ENCODE measurements at regions not wholly inside any gene's neighbourhood (a gene's known extent, or its start where the extent isn't known, plus 50 kb on each side); places are given as distances from the start of the nearest gene placed in this dataset.
"Not testable (repeated sequence)": the region's sequence is repeated elsewhere in the genome, so short reads cannot be mapped to it uniquely, and the experiment has no call there.

DNA sequence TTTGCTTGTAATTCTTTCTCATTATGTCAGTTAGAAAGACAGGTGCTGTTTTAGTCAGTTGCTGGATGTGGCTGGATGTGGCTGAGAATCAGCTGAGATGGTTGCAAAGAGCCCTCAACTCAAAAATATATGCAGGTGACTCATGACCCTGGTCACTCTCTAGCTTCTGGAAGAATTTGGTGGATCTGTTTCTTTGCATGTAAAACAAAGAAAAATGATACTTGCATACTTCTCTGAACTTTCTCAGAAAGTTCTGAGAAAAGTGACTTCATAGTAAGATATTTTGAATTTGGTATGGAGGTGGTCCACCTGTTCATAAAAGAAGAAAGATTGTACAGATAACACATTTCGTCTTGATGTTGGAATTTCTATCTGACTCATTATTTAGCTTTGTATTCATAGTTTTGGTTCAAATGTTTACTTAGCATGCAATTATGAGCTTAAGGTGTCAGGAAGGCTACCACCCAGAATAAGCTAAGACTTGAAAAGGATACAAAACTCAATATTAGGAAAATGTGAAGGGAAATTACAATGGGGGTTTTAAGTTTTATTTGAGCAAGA, 163.2 kb upstream of the OLIG3 start:
- no peak for DNase-seq

DNA sequence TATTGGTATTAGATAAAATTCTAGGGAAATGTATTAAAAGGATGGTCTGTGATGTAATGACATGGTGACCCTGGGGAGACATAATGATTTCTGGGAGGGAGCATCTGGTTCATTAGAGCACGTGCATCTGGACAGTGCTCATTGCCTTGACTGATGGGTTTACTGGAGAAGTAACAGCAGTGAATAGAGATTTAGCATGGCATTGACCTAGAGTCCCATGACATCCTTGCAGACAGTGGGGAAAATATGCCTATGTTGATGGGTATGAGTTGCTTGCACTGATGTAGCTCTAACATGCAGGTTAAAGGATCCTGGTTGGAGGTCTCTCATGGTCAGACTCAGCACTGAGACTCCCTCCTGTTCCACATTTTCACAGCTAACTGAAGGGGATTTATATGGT, 164.1 kb upstream of the OLIG3 start:
- no peak for DNase-seq

DNA sequence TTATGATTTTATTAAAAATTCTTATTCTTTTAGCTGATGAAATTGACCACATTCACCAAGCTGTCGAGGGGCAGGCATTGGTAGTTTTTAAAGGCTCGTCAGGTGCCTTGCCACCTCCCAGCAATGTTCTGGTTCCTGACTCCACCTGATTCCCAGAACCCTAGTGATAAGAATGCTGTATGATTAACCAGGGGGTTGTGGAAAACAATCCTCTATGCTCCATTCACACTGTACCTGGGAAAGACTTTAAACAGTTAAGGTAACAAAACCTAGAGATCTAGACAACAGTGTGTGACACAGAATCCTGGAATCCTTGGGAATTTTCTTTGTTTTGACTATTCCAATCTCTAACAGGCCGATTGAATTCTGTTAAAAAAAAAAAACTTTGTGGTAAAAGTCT, 165.7 kb upstream of the OLIG3 start:
- DNase-seq, result no peak

DNA sequence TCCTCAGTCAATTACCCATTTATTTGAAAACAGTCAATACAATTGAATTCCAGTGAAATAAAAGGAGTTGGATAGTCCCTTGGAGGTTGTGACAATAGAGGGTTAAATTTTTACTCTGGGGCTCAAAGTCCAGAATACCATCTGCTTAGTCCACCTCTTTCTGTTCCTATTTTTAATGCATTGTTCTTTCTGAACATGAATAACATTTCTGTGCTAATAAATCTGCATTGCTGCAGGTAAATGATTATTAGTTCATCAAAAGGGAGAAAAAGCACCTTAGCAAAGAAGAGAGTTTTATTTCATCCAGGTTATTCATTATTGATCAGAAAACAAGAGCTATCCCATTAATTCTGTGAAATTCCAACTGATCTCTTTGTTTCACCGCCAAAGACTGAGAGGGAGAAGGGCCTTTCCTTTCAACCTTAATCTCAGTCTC, 166.1 kb upstream of the OLIG3 start:
- DNase-seq, result no peak

DNA sequence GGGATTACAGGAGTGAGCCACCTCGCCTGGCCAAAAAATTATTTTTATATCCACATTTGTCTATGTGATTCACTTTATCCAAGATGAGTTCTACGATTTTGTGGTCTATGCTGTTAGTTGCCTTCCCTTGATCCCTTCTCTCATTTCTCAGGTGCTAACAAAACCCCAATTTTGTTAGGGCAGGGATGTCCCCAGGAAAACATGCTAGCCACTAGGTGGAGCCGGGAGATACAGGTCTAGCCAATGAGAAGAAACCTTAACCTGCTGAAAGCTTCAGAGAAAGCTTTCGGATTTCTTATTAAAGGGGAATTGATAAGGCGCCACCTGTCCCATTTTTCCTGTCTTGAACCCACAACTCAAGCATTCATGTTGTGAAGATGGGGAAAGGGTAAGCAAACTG, 167.4 kb upstream of the OLIG3 start:
- peak; percentile 32 for DNase-seq

DNA sequence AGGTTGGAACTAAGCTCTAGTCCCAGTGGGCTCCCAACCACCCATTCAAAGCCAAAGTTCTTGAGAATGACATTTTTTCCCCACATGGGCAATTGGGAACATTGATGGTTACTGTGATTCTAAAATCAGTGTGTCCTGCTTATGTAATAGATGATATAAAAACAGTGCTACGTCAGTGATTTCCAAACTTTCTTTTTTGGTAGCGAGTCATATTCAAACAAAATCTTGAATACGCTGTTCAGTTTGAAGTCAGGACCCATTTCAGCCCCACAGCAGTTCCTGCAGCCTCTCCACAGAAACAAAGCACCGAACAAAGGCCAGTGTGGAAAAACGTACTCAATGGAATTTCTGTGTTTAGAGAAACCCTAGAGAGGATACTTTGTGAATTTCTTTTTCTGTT, 170.0 kb upstream of the OLIG3 start:
- no peak for DNase-seq

DNA sequence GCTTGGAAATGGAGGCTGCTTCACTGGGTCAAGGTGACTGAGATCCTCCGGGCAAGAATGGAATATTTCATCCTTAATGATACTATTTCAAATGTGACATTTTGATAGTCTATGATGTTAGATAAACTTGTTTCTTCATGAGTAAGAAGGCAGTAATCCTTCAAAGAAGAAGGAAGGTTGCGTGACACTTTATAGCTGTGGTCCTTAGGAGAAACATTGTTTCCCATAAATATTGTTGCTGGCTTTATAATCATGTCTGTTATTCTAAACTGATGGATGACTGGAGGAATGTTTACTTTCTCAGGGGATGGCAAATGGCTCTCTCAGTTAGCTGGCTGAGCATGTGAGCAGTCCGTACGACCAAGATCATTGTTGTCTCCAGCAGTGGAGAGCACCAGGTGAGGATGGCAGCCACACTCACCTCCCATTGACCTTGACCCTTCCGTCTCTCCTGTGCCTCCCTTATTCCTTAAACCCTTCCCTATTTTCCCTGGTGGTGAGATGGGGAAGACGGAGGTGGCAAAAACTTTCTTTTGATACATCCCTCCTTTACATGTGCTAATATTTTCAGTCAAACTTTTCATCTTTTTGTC, 171.2 kb upstream of the OLIG3 start:
- no peak for DNase-seq

DNA sequence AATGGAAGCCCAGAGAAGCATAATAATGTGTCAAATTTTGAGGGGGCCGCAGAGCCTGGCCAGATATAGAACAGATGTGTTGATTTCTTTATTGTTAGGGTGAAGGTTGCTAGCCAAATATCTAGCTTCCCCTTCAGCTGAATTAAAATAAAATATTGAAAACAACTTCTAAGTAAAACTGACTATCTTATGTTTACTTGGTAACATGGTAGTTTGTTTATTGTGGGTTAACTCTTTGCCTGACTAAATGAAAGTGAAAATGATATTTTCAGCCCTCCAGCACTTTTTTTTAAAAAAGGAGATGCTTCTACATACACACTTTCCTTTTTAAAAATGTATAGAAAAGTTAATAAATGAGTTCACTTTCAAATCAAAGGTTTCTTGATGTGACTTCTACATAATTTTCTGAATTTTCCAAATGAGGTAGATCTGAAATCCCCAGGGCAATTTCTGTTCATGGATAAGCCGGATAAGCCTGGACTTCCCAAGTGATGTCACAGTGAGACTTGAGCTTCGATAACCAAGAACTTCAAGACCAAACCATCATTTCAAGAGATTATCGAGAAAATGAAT, 172.1 kb upstream of the OLIG3 start:
- no peak for DNase-seq

DNA sequence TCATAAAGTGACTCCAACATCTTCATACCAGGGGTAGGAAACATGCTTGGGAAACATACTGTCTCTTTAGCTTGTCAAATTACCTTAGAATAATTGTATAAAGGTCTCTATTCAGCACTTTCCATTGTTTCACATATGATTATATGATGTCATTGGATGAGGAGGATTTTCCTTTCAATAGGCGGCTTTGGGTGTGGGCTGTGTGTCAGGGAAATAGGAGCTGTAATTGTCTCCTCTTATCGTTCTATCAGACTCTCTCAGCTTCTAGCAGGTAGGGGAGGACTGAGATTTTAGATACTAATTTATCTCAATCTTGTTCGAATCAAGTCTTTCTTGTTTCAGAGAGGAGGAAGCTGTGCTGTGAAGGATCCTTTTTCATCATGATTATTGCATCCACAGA, 179.4 kb upstream of the OLIG3 start:
- DNase-seq, result no peak

DNA sequence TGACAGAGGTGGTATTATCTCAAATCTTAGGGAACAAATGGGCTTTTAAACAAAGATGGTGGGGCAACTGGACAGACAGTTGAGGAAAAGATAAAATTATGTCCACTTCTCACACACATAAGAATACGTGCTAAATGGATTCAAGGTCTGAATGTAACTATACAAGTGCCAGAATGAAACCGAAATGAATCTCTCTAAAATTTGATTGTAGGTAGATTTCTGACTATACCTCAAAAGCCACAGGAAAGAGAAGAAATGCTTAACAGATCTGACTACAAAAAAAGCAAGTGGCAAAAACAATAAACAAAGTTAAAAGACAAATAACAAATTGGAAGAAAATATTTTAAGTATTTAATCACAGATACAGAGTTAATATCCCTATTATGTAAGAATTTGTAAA, 182.7 kb upstream of the OLIG3 start:
- no peak for DNase-seq

DNA sequence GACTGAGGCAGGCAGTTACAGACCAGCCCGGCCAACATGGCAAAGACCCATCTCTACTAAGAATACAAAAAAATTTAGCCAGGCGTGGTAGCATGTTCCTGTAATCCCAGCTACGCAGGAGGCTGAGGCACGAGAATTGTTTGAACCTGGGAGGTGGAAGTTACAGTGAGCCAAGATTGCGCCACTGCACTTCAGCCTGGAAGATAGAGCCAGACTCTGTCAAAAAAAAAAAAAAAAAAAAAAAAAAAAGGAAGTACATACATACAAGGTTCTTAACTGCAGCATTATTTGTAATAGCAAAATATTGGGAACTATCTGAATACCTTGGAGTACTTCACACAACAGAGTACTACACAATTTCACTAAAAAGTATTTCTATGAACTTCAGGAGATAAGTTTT, 183.5 kb upstream of the OLIG3 start:
- DNase-seq, result no peak

DNA sequence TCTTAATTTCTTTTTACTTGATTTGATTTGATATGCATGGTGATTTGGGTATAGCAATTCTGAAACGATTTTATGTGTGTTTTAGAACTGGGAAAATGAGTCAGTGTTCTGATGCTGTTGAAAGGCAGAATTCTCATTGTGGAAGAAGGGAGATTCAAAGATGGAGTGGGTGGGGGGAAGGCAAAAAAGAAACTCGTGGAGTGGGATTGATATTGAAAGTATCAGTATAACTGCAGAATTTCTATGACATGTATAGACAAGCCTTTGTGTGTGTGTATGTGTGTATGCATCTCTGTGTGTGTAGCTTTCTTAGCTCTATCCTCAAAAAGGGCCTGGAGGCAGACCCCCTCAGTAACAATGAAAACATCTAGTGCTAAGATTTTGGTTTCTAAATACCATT, 184.3 kb upstream of the OLIG3 start:
- no peak for DNase-seq

DNA sequence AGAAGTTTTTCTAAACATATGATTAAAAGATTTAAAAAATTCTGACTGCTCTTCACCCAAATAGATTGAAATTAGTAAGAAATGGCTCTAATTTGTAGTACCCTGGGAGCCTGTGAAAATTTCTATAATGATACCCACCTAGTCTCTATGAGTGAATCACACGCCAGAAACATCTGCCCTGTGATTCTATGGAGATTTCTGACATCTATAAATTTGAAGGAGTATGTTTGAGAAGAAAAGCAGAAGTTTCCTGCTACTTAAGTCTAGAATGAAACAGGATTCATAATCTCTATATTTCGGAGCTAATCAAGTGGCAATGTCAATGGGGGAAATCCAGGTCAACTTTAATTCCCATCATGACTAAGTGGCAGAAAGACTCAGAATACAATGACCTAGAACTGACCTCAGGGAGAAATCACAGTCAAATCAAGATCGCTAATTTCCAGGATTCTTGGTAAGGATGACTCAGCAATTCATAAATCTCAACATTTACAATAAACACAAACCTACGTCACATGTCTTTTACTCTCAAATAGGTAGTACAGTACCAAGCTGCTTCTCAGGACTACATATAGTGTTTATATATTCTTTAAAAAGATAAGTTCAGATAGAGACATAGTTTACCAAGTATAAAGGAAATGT, 186.2 kb upstream of the TNFAIP3 start:
- no peak for DNase-seq

DNA sequence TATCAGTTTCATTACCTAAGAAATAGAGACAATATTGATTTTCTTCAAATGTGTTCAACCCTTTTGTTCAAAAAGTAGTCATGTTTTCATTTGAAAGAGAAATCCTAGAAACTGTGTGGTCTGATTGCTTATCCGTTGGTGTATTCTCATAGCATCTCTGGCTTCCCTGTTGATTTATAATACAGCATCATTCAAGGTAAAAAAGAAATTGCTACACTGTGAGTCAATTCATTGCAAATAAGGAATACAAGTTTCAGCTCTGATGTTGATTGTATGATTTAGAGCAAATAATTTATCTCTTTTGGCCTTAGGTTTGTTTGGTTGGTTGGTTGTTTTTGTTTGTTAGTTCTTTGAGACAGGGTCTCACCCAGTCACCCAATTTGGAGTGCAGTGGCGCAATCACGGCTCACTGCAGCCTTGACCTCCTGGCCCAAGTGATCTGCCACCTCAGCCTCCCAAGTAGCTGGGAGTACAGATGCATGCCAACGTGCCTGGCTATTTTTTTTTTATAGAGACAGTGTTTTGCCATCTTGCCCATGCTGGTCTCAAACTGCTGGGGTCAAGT, 185.5 kb upstream of the TNFAIP3 start:
- DNase-seq, result no peak

DNA sequence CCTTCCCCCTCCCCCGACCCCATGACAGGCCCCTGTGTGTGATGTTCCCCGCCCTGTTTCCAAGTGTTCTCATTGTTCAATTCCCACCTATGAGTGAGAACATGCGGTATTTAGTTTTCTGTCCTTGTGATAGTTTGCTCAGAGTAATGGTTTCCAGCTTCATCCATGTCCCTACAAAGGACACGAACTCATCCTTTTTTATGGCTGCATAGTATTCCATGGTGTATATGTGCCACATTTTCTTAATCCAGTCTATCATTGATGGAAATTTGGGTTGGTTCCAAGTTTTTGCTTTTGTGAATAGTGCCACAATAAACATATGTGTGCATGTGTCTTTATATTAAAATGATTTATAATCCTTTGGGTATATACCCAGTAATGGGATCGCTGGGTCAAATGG, 184.4 kb upstream of the TNFAIP3 start:
- DNase-seq, result not testable (repeated sequence)

DNA sequence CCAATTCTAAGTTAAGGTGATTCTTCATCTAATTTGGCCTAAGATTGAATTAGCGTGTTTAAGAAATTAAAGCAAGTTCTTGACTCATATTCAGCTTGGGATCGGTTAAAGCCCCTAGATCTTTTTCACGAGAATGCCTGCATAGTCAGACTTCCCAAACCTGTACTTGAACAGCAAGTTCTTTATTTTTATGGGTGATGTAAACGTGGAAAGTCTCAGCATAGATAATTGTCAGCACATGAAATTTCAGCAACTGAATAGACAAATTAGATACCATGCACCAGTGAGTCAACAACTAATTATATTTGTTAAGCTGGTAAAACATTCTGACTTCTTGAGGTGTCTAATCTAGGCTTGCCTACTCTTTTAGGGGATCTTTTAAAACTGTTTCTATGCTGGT, 183.1 kb upstream of the TNFAIP3 start:
- DNase-seq, result no peak

DNA sequence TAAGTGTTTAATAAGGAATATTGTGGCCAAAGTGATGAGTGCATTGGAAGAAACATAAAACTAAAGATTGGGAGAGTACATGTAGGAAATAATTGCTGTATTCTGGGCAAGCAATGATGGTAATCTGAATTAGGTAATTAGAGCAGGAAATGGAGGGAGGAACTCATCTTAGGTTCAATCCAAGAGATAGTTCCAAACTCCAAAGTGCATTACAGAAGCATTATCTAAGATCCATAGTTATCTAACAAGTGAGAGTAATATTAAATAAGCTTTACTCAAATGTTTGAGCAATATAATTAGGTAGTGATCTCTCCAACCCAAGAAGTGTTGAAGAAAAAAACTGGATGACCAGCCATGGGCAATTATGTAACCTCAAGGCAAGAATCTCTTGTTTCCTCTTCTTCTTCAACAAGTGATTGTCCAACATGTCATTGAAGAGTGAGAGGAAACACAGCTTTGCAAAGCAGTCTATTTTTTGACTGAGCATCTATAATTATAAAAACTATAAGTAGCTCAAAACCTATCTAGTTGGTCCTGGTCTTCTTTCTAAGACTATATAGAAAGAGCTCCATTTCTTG, 181.2 kb upstream of the TNFAIP3 start:
- DNase-seq, result no peak

DNA sequence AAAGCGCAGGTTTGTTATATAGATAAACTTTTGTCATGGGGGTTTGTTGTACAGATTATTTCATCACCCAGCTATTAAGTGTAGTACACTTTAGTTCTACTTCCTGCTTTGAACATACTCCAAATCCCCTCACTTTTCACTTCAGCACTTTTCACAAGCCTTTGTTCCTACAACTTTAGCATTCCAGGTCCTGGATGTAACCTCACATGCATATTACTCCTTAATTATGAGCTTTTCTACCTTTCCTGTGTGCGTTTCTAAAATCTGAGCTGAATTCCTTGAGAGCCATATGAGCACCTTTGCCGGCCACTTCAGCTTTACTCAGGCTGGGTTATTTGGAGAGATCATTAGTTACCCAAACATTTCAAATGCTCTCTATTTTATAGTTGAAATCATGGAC, 179.2 kb upstream of the TNFAIP3 start:
- no peak for DNase-seq

DNA sequence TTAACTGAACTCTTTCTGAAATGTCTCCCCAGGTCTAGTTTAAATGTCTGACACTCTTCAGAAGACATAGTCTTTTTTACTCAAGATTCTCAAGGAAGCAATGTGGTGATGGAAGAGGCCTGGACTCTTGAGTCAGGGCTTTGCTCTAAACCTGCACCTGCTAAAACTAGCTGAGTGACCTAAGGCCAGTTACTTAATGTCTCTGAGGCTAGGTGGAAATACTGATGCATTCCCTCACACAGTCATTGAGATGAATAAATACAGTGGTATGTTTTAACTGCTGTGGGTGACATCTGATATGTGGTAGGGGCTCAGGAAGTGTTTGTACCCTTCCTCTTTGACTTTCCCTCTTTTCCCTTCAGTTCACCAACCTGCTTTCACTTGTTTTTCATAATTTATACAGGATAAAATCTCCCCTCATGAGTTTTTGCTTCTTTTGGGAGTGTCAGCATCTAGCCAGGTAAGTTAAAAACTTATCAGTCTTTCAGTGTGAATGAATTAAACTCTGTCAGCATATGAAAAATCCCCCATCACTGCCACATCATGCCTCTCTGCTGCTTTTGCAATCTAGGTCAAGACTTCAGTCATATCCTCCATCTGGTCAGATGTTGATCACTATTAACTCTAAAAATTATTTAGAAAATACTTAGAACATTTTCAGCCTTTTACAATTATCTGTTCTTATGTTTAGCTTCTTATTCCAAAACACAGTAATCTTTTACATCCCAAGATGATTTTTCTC, 178.7 kb upstream of the TNFAIP3 start:
- no peak for DNase-seq

DNA sequence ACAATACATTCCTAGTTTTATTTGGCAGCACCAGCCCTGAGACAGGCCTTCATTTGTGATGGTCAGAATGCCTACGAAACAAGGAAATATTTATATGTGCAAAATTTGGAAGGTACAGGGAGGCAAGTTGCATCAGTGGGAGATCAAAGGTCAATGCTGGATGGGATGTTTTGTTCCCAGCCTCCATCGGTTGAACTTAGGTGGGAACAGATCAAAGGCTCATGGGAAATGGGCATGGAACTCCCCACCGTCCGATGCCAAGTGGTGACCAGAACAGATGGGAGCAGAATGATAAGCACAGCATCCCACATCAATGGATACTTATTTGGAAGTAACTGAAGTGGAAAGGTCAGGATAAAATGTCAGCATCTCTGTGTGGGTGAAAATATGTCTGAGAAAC, 177.7 kb upstream of the TNFAIP3 start:
- DNase-seq, result no peak

DNA sequence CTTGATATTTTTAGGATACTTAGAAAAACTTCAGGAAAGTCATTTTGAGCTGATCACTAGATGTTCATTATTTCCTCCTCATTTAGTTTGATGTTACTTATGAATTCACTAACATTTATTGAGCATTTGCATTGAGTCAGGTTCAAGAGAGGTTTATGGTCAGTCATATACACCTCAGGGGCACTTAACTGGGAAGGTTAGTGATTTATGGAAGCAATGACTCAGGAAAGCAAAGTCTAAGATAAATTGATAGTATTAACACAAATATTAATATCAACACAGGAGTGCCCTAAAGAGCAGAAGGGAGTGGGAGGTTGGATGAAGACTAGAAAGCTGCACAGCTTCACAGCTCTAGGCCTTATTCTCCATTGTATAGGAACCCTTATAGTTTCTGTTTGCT, 177.0 kb upstream of the TNFAIP3 start:
- DNase-seq, result no peak

DNA sequence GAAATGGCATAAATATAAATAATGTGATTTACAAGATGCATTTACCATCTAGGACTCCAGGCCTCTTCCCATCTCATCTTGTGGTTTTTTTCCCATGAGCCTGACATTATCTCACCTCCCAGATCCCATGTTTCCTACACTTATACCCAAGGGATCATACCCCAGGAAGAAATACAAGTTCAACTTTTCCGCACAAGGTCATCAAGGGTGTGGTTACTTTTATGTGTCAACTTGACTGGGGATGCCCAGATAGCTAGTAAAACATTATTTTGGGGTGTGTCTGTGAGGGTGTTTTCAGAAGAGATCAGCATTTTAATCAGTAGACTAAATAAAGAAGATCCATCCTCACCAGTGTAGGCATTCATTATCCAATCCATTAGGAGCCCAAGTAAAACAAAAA, 176.3 kb upstream of the TNFAIP3 start:
- no peak for DNase-seq

DNA sequence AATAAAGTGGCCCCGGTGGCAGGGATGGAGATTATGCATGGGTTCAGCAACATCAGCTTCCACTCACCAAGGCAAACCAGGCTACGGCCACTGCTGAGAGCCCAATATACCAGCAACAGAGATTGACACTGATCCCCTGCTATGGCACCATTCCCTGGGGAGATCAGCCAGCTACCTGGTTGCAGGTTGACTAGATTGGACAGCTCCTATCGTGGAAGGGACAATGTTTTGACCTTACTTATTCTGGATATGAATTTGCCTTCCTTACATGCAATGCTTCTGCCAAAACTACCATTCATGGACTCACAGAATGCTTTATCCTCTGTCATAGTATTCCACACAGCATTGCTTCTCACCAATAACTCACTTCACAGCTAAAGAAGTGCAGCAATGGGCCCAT, 174.8 kb upstream of the TNFAIP3 start:
- DNase-seq, result no peak

Measured in activated gamma-delta T cell treated with Interleukin-2 at 50 U/mL for 16 hours (primary cell).